HG03432 (cell line): ENCODE measurements at regions not wholly inside any gene's neighbourhood (a gene's known extent, or its start where the extent isn't known, plus 50 kb on each side); places are given as distances from the start of the nearest gene placed in this dataset.
A peak's percentile ranks its signal among the peaks of the same experiment; 100 is the strongest.

Experiments
- ATAC-seq: cut with Tn5 transposase; IDR thresholded peaks from one replicate; pipeline ENCODE4 v1.9.1; 2021; ENCODE audit warnings: mild to moderate bottlenecking, moderate library complexity; ENCODE audit not compliant: unreplicated experiment

GRCh38 chr3:194987571-194988494 is 283.1 kb downstream of the XXYLT1 start:
- ATAC-seq: no peak

- no peak for ATAC-seq
Observed at GRCh38 chr3:194988495-194989165, 282.3 kb downstream of the XXYLT1 start.

GRCh38 chr3:194989241-194989640 is 281.7 kb downstream of the XXYLT1 start:
- no peak for ATAC-seq

- ATAC-seq: no peak
Observed at GRCh38 chr3:194990454-194991337, 280.3 kb downstream of the XXYLT1 start.

GRCh38 chr3:194991338-194991654 is 279.7 kb downstream of the XXYLT1 start:
- ATAC-seq: no peak

GRCh38 chr3:194993896-194994295 is 277.1 kb downstream of the XXYLT1 start:
- ATAC-seq: no peak

GRCh38 chr3:194994551-194994981 is 276.4 kb downstream of the XXYLT1 start:
- ATAC-seq: no peak

GRCh38 chr3:194995334-194995733 is 275.6 kb downstream of the XXYLT1 start:
- ATAC-seq: no peak

GRCh38 chr3:194995922-194996321 is 275.0 kb downstream of the XXYLT1 start:
- no peak for ATAC-seq

GRCh38 chr3:194996746-194997145 is 274.2 kb downstream of the XXYLT1 start:
- ATAC-seq: no peak

GRCh38 chr3:194998417-194998816 is 272.5 kb downstream of the XXYLT1 start:
- ATAC-seq: no peak

GRCh38 chr3:194998948-194999347 is 272.0 kb downstream of the XXYLT1 start:
- ATAC-seq: no peak

- ATAC-seq: no peak
Observed at GRCh38 chr3:194999491-194999890, 271.5 kb downstream of the XXYLT1 start.

GRCh38 chr3:195001261-195001660 is 269.7 kb downstream of the XXYLT1 start:
- ATAC-seq: no peak

- peak; percentile 69 for ATAC-seq
Observed at GRCh38 chr3:195001961-195002861, 268.7 kb downstream of the XXYLT1 start.

GRCh38 chr3:195003006-195003892 is 267.7 kb downstream of the XXYLT1 start:
- ATAC-seq: no peak

- ATAC-seq: no peak
Observed at GRCh38 chr3:195003893-195004289, 267.1 kb downstream of the XXYLT1 start.

GRCh38 chr3:195004512-195005250 is 266.3 kb downstream of the XXYLT1 start:
- no peak for ATAC-seq

GRCh38 chr3:195005251-195005620 is 265.7 kb downstream of the XXYLT1 start:
- ATAC-seq: no peak
